WTC11 (cell line): ENCODE measurements at regions not wholly inside any gene's neighbourhood (a gene's known extent, or its start where the extent isn't known, plus 50 kb on each side); places are given as distances from the start of the nearest gene placed in this dataset.

Experiments used
- CTCF ChIP-seq: fragments of 200-600 bp; IDR thresholded peaks from 2 replicates; pipeline ENCODE4 v1.8.0; 2022; ENCODE audit warnings: antibody characterized with exemption
- HMGXB4 ChIP-seq: sonication (generic); formaldehyde crosslinking; IDR thresholded peaks from 2 replicates; pipeline ENCODE4 v1.8.1; 2023; ENCODE audit warnings: mild to moderate bottlenecking, moderate library complexity, missing genetic modification reagents
- NR1H2 ChIP-seq: sonication (generic); formaldehyde crosslinking; IDR thresholded peaks from 2 replicates; pipeline ENCODE4 v1.9.0; 2021; ENCODE audit warnings: mild to moderate bottlenecking, moderate library complexity, missing genetic modification reagents
- RORB ChIP-seq: fragments of 250-450 bp; sonication (Bioruptor Pico); IDR thresholded peaks from 2 replicates; pipeline ENCODE4 v1.9.0; 2021; ENCODE audit warnings: mild to moderate bottlenecking
- USF2 ChIP-seq: sonication (generic); formaldehyde crosslinking; IDR thresholded peaks from 2 replicates; pipeline ENCODE4 v1.8.1; 2023; ENCODE audit warnings: mild to moderate bottlenecking, missing genetic modification reagents, moderate library complexity
- ZNF138 ChIP-seq: sonication (generic); formaldehyde crosslinking; conservative IDR thresholded peaks from 2 replicates; pipeline ENCODE4 v1.8.1; 2022; ENCODE audit warnings: mild to moderate bottlenecking, moderate library complexity, missing genetic modification reagents

- TF ChIP-seq ZNF138 (CRISPR knock-in tag) (no peak), USF2 (CRISPR knock-in tag) (no peak), CTCF (no peak), RORB (CRISPR knock-in tag) (no peak), NR1H2 (CRISPR knock-in tag) (no peak), HMGXB4 (no peak)
Measured at GRCh38 chr5:31029925-31030324, 163.6 kb upstream of the CDH6 start.
